Astrocyte (in vitro differentiated cells and primary cell): ENCODE measurements at regions not wholly inside any gene's neighbourhood (a gene's known extent, or its start where the extent isn't known, plus 50 kb on each side); places are given as distances from the start of the nearest gene placed in this dataset.

Source experiments
- DNase-seq: peaks from one replicate; pipeline ENCODE4 v3.0.0-alpha.2; 2010; ENCODE audit warnings: low read depth
- FAIRE-seq: peaks from 2 replicates; lab custom pipeline; 2011; peaks lifted over from hg19 to GRCh38; lab: Jason Lieb, UNC
- H2AFZ ChIP-seq: 2 replicates; pipeline ENCODE4 v1.6.0; 2012; ENCODE audit warnings: low read depth, low read length, inconsistent platforms
- H3K27ac ChIP-seq: 2 replicates; pipeline ENCODE4 v1.5.1; 2011; ENCODE audit warnings: low read depth, low read length, inconsistent platforms
- H3K27me3 ChIP-seq: 2 replicates; pipeline ENCODE4 v1.6.0; 2011; ENCODE audit warnings: low read length, inconsistent platforms; ENCODE audit not compliant: insufficient read depth
- H3K36me3 ChIP-seq: 2 replicates; pipeline ENCODE4 v1.5.1; 2011; ENCODE audit warnings: low read length, inconsistent platforms; ENCODE audit not compliant: insufficient read depth
- H3K4me1 ChIP-seq: 2 replicates; pipeline ENCODE4 v1.5.1; 2011; ENCODE audit warnings: low read length, inconsistent platforms; ENCODE audit not compliant: insufficient read depth
- H3K4me2 ChIP-seq: 2 replicates; pipeline ENCODE4 v1.6.0; 2012; ENCODE audit warnings: low read length, inconsistent platforms
- H3K4me3 ChIP-seq: 2 replicates; pipeline ENCODE4 v1.5.1; 2011; ENCODE audit warnings: low read depth, mild to moderate bottlenecking, low read length, inconsistent platforms; ENCODE audit not compliant: insufficient read depth
- H3K79me2 ChIP-seq: 2 replicates; pipeline ENCODE4 v1.6.0; 2012; ENCODE audit warnings: mild to moderate bottlenecking, low read length, inconsistent platforms; ENCODE audit not compliant: insufficient read depth
- H3K9ac ChIP-seq: 2 replicates; pipeline ENCODE4 v1.6.0; 2012; ENCODE audit warnings: mild to moderate bottlenecking, low read length, inconsistent platforms
- H3K9me3 ChIP-seq: 2 replicates; pipeline ENCODE4 v1.5.1; 2012; ENCODE audit warnings: low read depth, mild to moderate bottlenecking, low read length, inconsistent platforms; ENCODE audit not compliant: insufficient read depth
- H4K20me1 ChIP-seq: 2 replicates; pipeline ENCODE4 v1.6.0; 2012; ENCODE audit warnings: low read length, inconsistent platforms; ENCODE audit not compliant: insufficient read depth
- H3K27ac Mint-ChIP-seq: one replicate; pipeline ENCODE4 v1.8.0; 2021; ENCODE audit warnings: mild to moderate bottlenecking, mixed read lengths; ENCODE audit not compliant: unreplicated experiment
- H3K27me3 Mint-ChIP-seq: one replicate; pipeline ENCODE4 v1.8.0; 2021; ENCODE audit warnings: low read depth, mixed read lengths; ENCODE audit not compliant: unreplicated experiment
- H3K36me3 Mint-ChIP-seq: one replicate; pipeline ENCODE4 v1.8.0; 2021; ENCODE audit warnings: low read depth, mixed read lengths; ENCODE audit not compliant: unreplicated experiment
- H3K4me1 Mint-ChIP-seq: one replicate; pipeline ENCODE4 v1.8.0; 2021; ENCODE audit warnings: low read depth, mixed read lengths; ENCODE audit not compliant: unreplicated experiment
- H3K4me3 Mint-ChIP-seq: one replicate; pipeline ENCODE4 v1.8.0; 2021; ENCODE audit warnings: mild to moderate bottlenecking, moderate library complexity, mixed read lengths; ENCODE audit not compliant: unreplicated experiment
- H3K9me3 Mint-ChIP-seq: one replicate; pipeline ENCODE4 v1.8.0; 2021; ENCODE audit warnings: mild to moderate bottlenecking, mixed read lengths; ENCODE audit not compliant: unreplicated experiment
- EZH2 ChIP-seq: IDR thresholded peaks from 2 replicates; pipeline ENCODE4 v1.6.1; 2012; ENCODE audit warnings: mild to moderate bottlenecking, low read length, inconsistent platforms; ENCODE audit not compliant: insufficient read depth
- TF ChIP-seq, protein P1 (sequence below): IDR thresholded peaks from 2 replicates; pipeline ENCODE4 v1.5.1; 2011; ENCODE audit warnings: low read depth, mild to moderate bottlenecking, inconsistent platforms, low read length, moderate library complexity; ENCODE audit not compliant: insufficient read depth

DNA sequence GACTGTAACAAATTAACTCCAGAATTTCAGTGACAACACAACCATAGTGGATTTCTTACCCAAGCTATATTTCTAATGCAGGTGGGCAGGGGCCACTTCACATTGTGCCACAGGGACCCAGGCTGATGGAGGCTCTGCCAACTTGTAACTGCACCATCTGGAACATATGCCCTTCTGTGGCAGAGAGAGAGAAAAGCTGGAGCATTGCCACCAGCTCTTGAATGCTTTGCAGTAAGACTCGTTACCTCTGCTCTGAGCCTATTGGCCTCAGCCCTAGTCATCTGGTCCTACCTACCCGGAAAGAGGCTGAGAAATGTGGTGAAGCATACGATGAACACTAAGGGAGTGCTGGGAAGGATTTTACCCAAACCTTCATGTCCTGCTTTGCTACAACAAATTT lies 587.1 kb downstream of the ZNF385D start:
- no peak for DNase-seq
- Histone ChIP-seq H3K4me3 (no peak overlapping the region), H3K27ac (no peak overlapping the region), H3K79me2 (no peaks in the 10 kb centered on the region), H3K9me3 (no peaks in the 10 kb centered on the region), H2AFZ (no peak overlapping the region), H3K4me1 (peaks cover 3% of the 10 kb centered on the region), H3K4me2 (no peak overlapping the region), H4K20me1 (no peaks in the 10 kb centered on the region), H3K36me3 (no peaks in the 10 kb centered on the region), H3K27me3 (no peaks in the 10 kb centered on the region), H3K9ac (no peak overlapping the region)
- Mint-ChIP-seq H3K9me3 (no peaks in the 10 kb centered on the region), H3K36me3 (no peaks in the 10 kb centered on the region), H3K27me3 (no peaks in the 10 kb centered on the region), H3K27ac (no peak overlapping the region), H3K4me3 (no peak overlapping the region), H3K4me1 (no peaks in the 10 kb centered on the region)
- no peak for FAIRE-seq
- no peak for TF ChIP-seq EZH2
- TF ChIP-seq, protein P1, sequence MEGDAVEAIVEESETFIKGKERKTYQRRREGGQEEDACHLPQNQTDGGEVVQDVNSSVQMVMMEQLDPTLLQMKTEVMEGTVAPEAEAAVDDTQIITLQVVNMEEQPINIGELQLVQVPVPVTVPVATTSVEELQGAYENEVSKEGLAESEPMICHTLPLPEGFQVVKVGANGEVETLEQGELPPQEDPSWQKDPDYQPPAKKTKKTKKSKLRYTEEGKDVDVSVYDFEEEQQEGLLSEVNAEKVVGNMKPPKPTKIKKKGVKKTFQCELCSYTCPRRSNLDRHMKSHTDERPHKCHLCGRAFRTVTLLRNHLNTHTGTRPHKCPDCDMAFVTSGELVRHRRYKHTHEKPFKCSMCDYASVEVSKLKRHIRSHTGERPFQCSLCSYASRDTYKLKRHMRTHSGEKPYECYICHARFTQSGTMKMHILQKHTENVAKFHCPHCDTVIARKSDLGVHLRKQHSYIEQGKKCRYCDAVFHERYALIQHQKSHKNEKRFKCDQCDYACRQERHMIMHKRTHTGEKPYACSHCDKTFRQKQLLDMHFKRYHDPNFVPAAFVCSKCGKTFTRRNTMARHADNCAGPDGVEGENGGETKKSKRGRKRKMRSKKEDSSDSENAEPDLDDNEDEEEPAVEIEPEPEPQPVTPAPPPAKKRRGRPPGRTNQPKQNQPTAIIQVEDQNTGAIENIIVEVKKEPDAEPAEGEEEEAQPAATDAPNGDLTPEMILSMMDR: no peak

DNA sequence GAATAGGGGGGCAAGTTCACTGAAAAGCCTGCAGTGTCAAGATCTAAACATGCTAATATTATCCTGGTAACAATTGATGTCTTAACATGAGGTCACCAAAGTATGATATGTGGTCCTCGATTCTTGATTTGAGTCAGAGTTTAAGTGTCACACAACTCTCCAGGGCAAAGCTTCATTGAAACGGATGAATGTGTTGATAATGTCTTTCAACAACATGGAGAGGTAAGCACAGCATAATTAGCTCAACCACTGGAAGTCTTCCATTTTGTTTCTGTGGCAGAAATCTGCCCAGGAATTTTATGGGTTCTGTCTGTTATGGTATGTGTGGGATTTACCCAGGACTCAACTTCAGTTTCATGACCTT lies 591.5 kb downstream of the ZNF385D start:
- FAIRE-seq (peak; percentile 20), DNase-seq (no peak)
- Histone ChIP-seq H3K4me1 (peaks cover 3% of the 10 kb centered on the region), H2AFZ (no peak overlapping the region), H3K4me3 (no peak overlapping the region), H4K20me1 (no peaks in the 10 kb centered on the region), H3K9me3 (no peaks in the 10 kb centered on the region), H3K9ac (no peak overlapping the region), H3K27me3 (no peaks in the 10 kb centered on the region), H3K36me3 (no peaks in the 10 kb centered on the region), H3K79me2 (no peaks in the 10 kb centered on the region), H3K4me2 (no peak overlapping the region), H3K27ac (no peak overlapping the region)
- peaks cover 2% of the 10 kb centered on the region for H3K9me3 Mint-ChIP-seq
- H3K4me3 Mint-ChIP-seq: no peak overlapping the region
- H3K27me3 Mint-ChIP-seq: no peaks in the 10 kb centered on the region
- no peak overlapping the region for H3K27ac Mint-ChIP-seq
- no peaks in the 10 kb centered on the region for H3K36me3 Mint-ChIP-seq
- no peak for TF ChIP-seq EZH2
- TF ChIP-seq, protein P1: no peak
- H3K4me1 Mint-ChIP-seq: no peaks in the 10 kb centered on the region

DNA sequence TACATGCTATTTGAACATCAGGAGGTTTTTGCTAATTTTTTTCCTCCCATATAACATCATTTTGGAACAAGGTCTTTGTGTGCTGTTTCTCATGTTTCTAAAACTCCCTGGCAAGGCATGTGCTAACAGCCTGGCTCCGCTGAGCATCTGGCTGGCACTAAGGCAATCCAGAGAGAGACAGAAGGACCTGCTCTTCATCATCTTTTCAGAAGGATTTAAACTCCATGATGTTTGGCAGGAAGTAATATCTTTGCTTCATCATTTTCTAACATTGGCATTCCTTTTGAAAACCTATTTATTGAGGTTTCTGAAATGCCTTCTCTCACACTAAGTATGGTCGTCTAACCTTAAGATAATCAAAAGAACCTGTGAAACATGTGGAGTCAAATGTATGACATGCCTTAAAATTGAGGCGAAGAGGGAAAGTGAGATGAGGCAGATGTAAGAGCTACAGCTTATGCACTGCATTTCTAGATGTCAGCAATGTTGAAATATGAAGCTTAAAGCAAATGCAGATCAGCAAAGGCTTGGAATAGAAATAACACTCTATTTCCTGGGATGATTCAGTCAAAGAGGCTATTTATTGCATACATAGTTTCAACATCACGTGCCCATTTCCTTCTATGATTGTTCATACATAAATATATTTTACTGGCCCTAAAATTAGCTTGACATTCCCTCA lies 592.0 kb downstream of the ZNF385D start:
- Histone ChIP-seq H3K4me1 (peaks cover 3% of the 10 kb centered on the region), H3K9me3 (no peaks in the 10 kb centered on the region), H3K27ac (no peak overlapping the region), H2AFZ (no peak overlapping the region), H3K9ac (no peak overlapping the region), H3K79me2 (no peaks in the 10 kb centered on the region), H4K20me1 (no peaks in the 10 kb centered on the region), H3K4me2 (peak overlapping the region; percentile 39), H3K36me3 (no peaks in the 10 kb centered on the region), H3K27me3 (no peaks in the 10 kb centered on the region), H3K4me3 (no peak overlapping the region)
- no peaks in the 10 kb centered on the region for H3K27me3 Mint-ChIP-seq
- no peak overlapping the region for H3K27ac Mint-ChIP-seq
- no peaks in the 10 kb centered on the region for H3K36me3 Mint-ChIP-seq
- peaks cover 2% of the 10 kb centered on the region for H3K9me3 Mint-ChIP-seq
- DNase-seq (peak; percentile 12), FAIRE-seq (peak; percentile 76)
- no peak overlapping the region for H3K4me3 Mint-ChIP-seq
- no peak for TF ChIP-seq EZH2
- TF ChIP-seq, protein P1: no peak
- H3K4me1 Mint-ChIP-seq: no peaks in the 10 kb centered on the region
